OCI-LY1 (cell line): ENCODE measurements at regions not wholly inside any gene's neighbourhood (a gene's known extent, or its start where the extent isn't known, plus 50 kb on each side); places are given as distances from the start of the nearest gene placed in this dataset.

ENCODE experiments used
- EZH2 ChIP-seq: fragments of 200-600 bp; sonication (generic), shearing (Covaris generic); IDR thresholded peaks from 2 replicates; pipeline ENCODE4 v1.8.0; 2017; ENCODE audit warnings: borderline replicate concordance, mixed run types, mild to moderate bottlenecking, antibody characterized with exemption, low read length, moderate library complexity, mixed read lengths
- TF ChIP-seq, protein P1 (sequence below): fragments of 200-600 bp; sonication (generic), shearing (Covaris generic); IDR thresholded peaks from 2 replicates; pipeline ENCODE4 v1.5.1; 2017; ENCODE audit warnings: mild to moderate bottlenecking, antibody characterized with exemption, low read length, moderate library complexity, mixed read lengths

GRCh38 chr5:74216012-74216411 is 424.5 kb downstream of the ENC1 start:
- TF ChIP-seq, protein P1, sequence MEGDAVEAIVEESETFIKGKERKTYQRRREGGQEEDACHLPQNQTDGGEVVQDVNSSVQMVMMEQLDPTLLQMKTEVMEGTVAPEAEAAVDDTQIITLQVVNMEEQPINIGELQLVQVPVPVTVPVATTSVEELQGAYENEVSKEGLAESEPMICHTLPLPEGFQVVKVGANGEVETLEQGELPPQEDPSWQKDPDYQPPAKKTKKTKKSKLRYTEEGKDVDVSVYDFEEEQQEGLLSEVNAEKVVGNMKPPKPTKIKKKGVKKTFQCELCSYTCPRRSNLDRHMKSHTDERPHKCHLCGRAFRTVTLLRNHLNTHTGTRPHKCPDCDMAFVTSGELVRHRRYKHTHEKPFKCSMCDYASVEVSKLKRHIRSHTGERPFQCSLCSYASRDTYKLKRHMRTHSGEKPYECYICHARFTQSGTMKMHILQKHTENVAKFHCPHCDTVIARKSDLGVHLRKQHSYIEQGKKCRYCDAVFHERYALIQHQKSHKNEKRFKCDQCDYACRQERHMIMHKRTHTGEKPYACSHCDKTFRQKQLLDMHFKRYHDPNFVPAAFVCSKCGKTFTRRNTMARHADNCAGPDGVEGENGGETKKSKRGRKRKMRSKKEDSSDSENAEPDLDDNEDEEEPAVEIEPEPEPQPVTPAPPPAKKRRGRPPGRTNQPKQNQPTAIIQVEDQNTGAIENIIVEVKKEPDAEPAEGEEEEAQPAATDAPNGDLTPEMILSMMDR = no peak
- TF ChIP-seq EZH2 = no peak
